Endodermal cell (in vitro differentiated cells): ENCODE measurements at regions not wholly inside any gene's neighbourhood (a gene's known extent, or its start where the extent isn't known, plus 50 kb on each side); places are given as distances from the start of the nearest gene placed in this dataset.

Source experiments
- DNase-seq: peaks from one replicate; pipeline ENCODE4 v3.0.0-alpha.2; 2017
- H3K27ac ChIP-seq: 2 replicates; pipeline ENCODE4 v1.5.1; 2013; ENCODE audit warnings: mild to moderate bottlenecking, low read depth, low read length, moderate library complexity
- H3K27me3 ChIP-seq: 2 replicates; pipeline ENCODE4 v1.6.1; 2013; ENCODE audit warnings: mild to moderate bottlenecking, low read length, moderate library complexity; ENCODE audit not compliant: insufficient read depth, control insufficient read depth, poor library complexity, severe bottlenecking
- H3K36me3 ChIP-seq: 2 replicates; pipeline ENCODE4 v1.7.0; 2013; ENCODE audit warnings: mild to moderate bottlenecking, low read length, moderate library complexity; ENCODE audit not compliant: control insufficient read depth, insufficient read depth
- H3K4me1 ChIP-seq: one replicate; pipeline ENCODE4 v1.7.0; 2013; ENCODE audit warnings: low read length; ENCODE audit not compliant: control insufficient read depth, insufficient read depth
- H3K4me3 ChIP-seq: 2 replicates; pipeline ENCODE4 v1.5.1; 2013; ENCODE audit warnings: mild to moderate bottlenecking, low read length, moderate library complexity
- H3K9ac ChIP-seq: 2 replicates; pipeline ENCODE4 v1.6.1; 2013; ENCODE audit warnings: mild to moderate bottlenecking, low read length, moderate library complexity; ENCODE audit not compliant: poor library complexity, severe bottlenecking; ENCODE audit errors: extremely low read depth
- H3K9me3 ChIP-seq: 2 replicates; pipeline ENCODE4 v1.6.1; 2013; ENCODE audit warnings: mild to moderate bottlenecking, low read length, moderate library complexity; ENCODE audit not compliant: control insufficient read depth
- H3K27ac Mint-ChIP-seq: 2 replicates; pipeline ENCODE4 v1.8.0; 2020; ENCODE audit warnings: mixed read lengths
- H3K27me3 Mint-ChIP-seq: 2 replicates; pipeline ENCODE4 v1.8.0; 2021; ENCODE audit warnings: mild to moderate bottlenecking, mixed read lengths; ENCODE audit not compliant: insufficient read depth
- H3K36me3 Mint-ChIP-seq: 2 replicates; pipeline ENCODE4 v1.8.0; 2020; ENCODE audit warnings: low read depth, mixed read lengths
- H3K4me1 Mint-ChIP-seq: 2 replicates; pipeline ENCODE4 v1.8.0; 2020; ENCODE audit warnings: mixed read lengths
- H3K4me3 Mint-ChIP-seq: 2 replicates; pipeline ENCODE4 v1.8.0; 2020; ENCODE audit warnings: mild to moderate bottlenecking, moderate library complexity, mixed read lengths
- H3K9me3 Mint-ChIP-seq: 2 replicates; pipeline ENCODE4 v1.8.0; 2020; ENCODE audit warnings: mild to moderate bottlenecking, mixed read lengths
- CTCF ChIP-seq: fragments of 200-600 bp; sonication (generic); conservative IDR thresholded peaks from 2 replicates; pipeline ENCODE4 v1.5.0; 2021; ENCODE audit warnings: antibody characterized with exemption, mild to moderate bottlenecking
- WGBS, 2 experiments: methylation state at CpG; one replicate each; pipeline versions ENCODE4 v1.1.5 to v1.1.7; 2013; ENCODE audit warnings: missing lambda C conversion rate in 2 of 2, mixed read lengths in 1 of 2; ENCODE audit not compliant: insufficient coverage in 1 of 2, insufficient read length in 1 of 2; 5-methylcytosine and 5-hydroxymethylcytosine counted together

DNA sequence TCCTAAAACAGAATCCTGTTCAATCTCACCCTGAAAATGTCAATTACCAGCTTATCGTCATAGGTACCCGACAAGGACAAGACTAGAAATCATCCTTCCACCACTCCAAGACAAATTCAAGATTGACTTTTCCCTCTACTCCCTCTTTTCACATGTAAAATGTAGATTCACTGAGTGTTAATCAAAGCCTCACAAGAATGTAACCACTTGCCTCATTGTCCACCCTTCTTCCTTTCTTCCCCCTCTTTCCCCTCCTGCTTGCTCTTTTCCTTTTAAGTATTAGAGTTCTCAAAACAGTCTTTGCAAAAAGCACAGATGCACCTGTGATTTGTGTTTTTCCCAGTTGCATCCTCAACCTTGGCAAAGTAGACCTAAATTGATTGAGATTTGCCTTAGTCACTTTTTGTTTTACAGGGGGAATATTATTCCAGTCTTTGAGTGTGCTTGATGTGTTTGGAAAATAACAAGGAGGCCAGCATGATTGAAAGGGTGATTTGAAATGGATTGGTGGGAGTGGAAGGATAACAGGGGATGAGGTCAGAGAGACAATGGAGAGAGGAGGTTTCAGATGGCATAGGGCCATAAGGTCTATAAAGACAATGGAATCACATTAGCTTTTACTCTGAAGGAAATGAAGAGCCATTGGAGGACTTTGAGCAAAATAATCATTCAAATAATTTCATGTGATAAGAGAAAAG is 231.3 kb upstream of the TYRP1 start:
- Histone ChIP-seq H3K9ac (no peak overlapping the region), H3K27ac (no peak overlapping the region), H3K27me3 (no peaks in the 10 kb centered on the region), H3K4me1 (peaks cover 4% of the 10 kb centered on the region), H3K4me3 (peak overlapping the region; percentile 54), H3K36me3 (no peaks in the 10 kb centered on the region), H3K9me3 (peaks cover 24% of the 10 kb centered on the region)
- whole genome bisulfite sequencing, 2 experiments = 88 to 100% methylated on average over 1 to 2 of the region's 2 CpGs
- peaks cover 24% of the 10 kb centered on the region for H3K9me3 Mint-ChIP-seq
- peaks cover 35% of the 10 kb centered on the region for H3K4me1 Mint-ChIP-seq
- no peak overlapping the region for H3K4me3 Mint-ChIP-seq
- H3K36me3 Mint-ChIP-seq = peaks cover 11% of the 10 kb centered on the region
- no peak for TF ChIP-seq CTCF
- no peak for DNase-seq
- peak overlapping the region; percentile 19 for H3K27ac Mint-ChIP-seq
- H3K27me3 Mint-ChIP-seq = no peaks in the 10 kb centered on the region

DNA sequence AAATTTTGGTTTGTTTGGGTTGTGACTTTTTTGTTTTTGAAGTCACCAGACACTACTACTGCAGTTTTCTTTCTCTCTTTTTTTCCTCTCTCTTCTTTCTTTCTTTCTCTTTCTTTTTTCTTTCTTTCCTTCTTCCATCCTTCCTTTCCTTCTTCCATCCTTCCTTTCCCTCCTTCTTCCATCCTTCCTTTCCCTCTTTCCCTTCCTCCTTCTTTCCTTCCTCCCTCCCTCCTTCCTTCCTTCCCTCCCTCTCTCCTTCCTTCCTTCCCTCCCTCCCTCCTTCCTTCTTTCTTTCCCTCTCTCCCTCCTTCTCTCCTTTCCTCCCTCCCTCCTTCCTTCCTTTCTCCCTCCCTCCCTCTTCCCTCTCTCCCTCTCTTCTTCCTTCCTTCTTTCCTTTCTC is 230.3 kb upstream of the TYRP1 start:
- Mint-ChIP-seq H3K27ac (no peak overlapping the region), H3K4me3 (no peak overlapping the region), H3K27me3 (no peaks in the 10 kb centered on the region), H3K9me3 (peaks cover 24% of the 10 kb centered on the region), H3K36me3 (peaks cover 11% of the 10 kb centered on the region), H3K4me1 (peaks cover 35% of the 10 kb centered on the region)
- H3K4me1 ChIP-seq = peaks cover 4% of the 10 kb centered on the region
- H3K27me3 ChIP-seq = no peaks in the 10 kb centered on the region
- no peak overlapping the region for H3K27ac ChIP-seq
- no peak for TF ChIP-seq CTCF
- peaks cover 24% of the 10 kb centered on the region for H3K9me3 ChIP-seq
- no peak overlapping the region for H3K4me3 ChIP-seq
- no peak for DNase-seq
- no peaks in the 10 kb centered on the region for H3K36me3 ChIP-seq
- no peak overlapping the region for H3K9ac ChIP-seq

- H3K4me1 ChIP-seq = peaks cover 4% of the 10 kb centered on the region
- 31 to 56% methylated on average over 1 to 3 of the region's 3 CpGs for WGBS, 2 experiments
- H3K27me3 Mint-ChIP-seq = no peaks in the 10 kb centered on the region
- peaks cover 24% of the 10 kb centered on the region for H3K9me3 Mint-ChIP-seq
- DNase-seq = no peak
- H3K27ac ChIP-seq = no peak overlapping the region
- peaks cover 36% of the 10 kb centered on the region for H3K4me1 Mint-ChIP-seq
- peak overlapping the region; percentile 78 for H3K27ac Mint-ChIP-seq
- peak overlapping the region; percentile 20 for H3K4me3 ChIP-seq
- peaks cover 24% of the 10 kb centered on the region for H3K9me3 ChIP-seq
- H3K4me3 Mint-ChIP-seq = no peak overlapping the region
- H3K36me3 ChIP-seq = no peaks in the 10 kb centered on the region
- TF ChIP-seq CTCF = no peak
- peaks cover 11% of the 10 kb centered on the region for H3K36me3 Mint-ChIP-seq
- H3K9ac ChIP-seq = no peak overlapping the region
- H3K27me3 ChIP-seq = no peaks in the 10 kb centered on the region
Measured at GRCh38 chr9:12463641-12464040, 229.5 kb upstream of the TYRP1 start.
